IPS-18c (cell line): ENCODE measurements at regions not wholly inside any gene's neighbourhood (a gene's known extent, or its start where the extent isn't known, plus 50 kb on each side); places are given as distances from the start of the nearest gene placed in this dataset.

ENCODE experiments used
- H3K4me3 ChIP-seq: 2 replicates; pipeline ENCODE4 v1.7.0; 2013; ENCODE audit warnings: low read depth, mild to moderate bottlenecking, low read length, moderate library complexity; ENCODE audit not compliant: insufficient read depth
- H3K9me3 ChIP-seq: one replicate; pipeline ENCODE4 v1.6.1; 2013; ENCODE audit warnings: mild to moderate bottlenecking, low read length, moderate library complexity; ENCODE audit not compliant: control insufficient read depth, insufficient read depth

DNA sequence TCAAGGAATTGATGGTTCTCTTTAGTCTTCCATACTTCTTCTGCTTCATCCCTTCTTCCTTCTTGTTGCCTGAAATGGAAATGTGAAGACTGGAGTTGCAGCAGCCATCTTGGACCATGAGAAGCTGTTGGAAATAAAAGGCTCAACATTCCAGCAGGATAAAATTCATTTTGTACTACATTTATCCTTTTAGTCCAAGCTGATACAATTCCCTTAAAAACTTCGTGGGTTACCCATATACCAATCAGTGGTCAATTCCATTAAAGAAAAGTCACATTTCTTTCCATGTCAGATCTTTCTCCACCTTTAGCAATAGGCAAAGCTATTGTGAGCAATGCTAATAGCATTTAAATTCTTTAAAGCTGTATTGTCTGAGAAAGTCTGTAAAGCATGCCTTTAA lies 141.3 kb upstream of the LYZL2 start:
- H3K9me3 ChIP-seq: peaks cover 12% of the 10 kb centered on the region

DNA sequence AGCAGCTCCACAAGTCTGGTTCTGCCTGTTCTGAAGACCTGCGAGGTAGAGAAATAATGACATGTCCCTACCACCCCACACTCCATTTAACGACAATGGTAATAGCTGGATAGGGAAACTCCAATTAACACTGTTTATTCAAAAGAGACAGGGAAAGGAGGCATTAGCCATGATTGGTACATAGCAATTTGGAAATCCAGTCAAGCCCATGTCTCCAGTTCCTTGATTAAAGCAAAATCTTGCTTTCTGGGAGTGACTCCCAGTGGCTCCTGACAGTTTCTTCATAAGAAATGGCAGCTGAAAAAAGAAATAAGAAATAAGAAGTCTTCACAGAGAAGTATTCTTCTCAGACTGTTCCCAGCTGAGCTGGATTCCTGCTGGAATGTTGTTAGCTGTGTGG lies 140.7 kb upstream of the LYZL2 start:
- no peak overlapping the region for H3K4me3 ChIP-seq

More for the DNA sequence above, 141.3 kb upstream of the LYZL2 start:
- no peak overlapping the region for H3K4me3 ChIP-seq

DNA sequence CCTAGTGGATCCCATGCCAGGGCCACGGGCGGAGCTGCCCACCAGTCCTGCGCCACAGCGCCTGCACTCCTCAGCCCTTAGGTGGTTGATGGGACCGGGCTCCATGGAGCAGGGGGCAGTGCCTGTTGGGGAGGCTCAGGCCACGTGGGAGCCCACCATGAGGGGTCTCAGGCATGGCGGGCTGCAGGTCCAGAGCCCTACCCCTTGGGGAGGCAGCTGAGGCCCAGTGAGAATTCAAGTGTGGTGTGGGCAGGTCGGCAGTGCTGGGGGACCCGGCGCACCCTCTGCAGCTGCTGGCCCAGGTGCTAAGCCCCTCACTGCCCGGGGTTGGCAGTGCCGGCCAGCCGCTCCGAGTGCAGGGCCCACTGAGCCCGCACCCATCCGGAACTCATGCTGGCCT lies 139.8 kb upstream of the LYZL2 start:
- H3K9me3 ChIP-seq: peaks cover 15% of the 10 kb centered on the region

More for the DNA sequence above, 140.7 kb upstream of the LYZL2 start:
- H3K9me3 ChIP-seq: peaks cover 12% of the 10 kb centered on the region

DNA sequence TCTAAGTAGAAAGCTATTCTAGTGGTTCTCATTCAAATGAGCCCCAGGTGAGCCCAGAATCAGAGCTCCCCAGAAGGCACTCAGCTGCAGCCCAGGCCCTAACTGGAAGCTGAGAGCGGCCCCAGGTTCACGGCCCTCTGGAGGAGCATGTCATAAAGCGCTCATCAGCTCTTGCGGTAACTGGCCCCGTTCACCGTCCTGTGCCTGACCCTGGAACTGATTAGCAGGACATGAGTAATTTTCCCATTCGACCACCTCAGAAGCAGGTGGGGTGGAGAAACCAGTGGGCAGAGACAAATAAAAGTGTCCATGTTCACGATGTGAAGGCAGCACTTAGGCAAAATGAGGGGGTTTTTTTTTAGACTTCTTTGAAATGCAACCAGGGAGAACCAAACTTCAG lies 136.1 kb upstream of the LYZL2 start:
- Histone ChIP-seq H3K4me3 (no peak overlapping the region), H3K9me3 (peaks cover 15% of the 10 kb centered on the region)

More for the DNA sequence above, 139.8 kb upstream of the LYZL2 start:
- no peak overlapping the region for H3K4me3 ChIP-seq

DNA sequence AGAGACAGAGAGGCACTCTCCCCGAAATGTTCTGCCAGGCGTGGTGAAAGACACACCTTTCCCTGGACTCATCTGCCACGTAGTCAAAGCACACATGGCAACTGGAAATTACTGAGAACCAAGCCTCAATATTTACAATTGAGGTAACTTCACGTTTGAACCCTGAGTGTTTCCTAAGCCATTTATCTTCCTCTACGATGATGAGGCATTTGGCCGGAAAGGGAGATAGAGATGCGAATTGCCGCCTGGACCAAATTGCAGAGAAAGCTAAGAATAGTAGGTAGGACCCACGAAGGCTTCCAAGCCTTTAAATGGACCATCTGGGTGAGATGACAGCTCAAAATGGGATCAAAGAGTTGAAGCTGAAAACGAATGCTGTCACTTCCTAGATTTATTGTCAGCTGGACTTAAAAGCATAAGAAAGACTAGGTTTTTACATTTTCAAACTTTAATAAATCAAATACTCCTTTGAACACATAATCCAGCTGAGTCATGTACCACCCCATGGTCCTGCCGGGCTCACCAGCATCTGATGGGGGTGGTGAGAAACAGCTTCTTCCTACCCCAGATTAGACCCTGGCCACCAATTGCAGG lies 135.6 kb upstream of the LYZL2 start:
- Histone ChIP-seq H3K4me3 (no peak overlapping the region), H3K9me3 (peaks cover 15% of the 10 kb centered on the region)

DNA sequence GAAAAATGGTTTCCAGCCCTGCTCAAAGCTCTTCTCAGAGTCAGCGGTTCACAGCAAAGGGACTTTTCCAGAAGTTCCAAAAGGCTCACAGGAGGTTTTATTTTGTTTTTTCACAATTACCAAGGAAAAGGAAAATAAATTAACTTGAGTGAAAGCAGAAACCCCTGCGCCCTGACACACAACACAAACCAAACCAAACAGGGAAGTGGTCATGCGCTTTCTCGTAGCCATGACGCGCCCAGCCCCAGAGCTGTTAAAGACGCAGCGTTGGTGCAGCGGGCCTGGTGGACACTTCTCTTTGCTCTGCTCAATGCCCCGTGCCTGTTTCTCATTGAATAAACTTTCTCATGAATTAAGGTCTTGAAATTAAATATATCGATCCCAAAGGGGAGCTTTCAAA lies 134.4 kb upstream of the LYZL2 start:
- Histone ChIP-seq H3K9me3 (peaks cover 6% of the 10 kb centered on the region), H3K4me3 (no peak overlapping the region; the same call in 1 of the 2 replicates)

DNA sequence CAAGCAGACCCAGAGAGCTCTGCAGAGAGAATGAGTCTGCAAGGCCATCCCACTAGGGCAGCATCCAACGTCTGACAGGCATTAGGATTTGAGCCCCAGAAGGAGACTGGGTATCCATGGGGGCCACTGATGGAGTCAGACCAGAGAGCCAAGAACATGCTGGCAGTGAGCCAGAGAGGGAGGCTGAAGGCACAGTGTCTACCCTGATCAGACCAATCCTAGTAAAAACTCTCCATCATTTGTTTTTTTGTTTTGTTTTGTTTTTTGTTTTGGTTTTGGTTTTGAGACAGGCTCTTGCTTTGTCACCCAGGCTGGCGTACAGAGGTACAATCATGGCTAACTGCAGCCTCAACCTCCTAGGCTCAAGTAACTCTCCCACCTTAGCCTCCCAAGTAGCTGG lies 133.1 kb upstream of the LYZL2 start:
- Histone ChIP-seq H3K9me3 (peaks cover 6% of the 10 kb centered on the region), H3K4me3 (no peak overlapping the region)

DNA sequence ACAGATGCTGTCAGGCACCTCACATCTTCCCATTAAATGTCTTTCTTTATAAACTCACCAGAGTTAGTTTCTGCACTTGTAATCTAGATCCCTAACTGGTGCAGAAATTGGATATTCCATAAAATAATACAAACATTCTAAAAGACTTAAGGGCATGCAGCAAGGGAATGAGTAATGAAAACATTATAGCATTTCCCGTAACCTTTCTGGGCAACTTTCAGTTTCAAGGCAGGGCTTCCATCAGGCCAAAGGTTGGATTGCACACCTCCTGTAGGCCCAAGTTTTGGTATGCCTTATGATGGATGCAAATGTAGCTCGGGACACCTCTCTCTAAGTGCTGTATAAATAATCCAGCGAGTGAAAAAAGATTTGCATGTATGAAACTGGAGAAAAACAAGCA lies 129.9 kb upstream of the LYZL2 start:
- Histone ChIP-seq H3K9me3 (peaks cover 5% of the 10 kb centered on the region), H3K4me3 (no peak overlapping the region)

DNA sequence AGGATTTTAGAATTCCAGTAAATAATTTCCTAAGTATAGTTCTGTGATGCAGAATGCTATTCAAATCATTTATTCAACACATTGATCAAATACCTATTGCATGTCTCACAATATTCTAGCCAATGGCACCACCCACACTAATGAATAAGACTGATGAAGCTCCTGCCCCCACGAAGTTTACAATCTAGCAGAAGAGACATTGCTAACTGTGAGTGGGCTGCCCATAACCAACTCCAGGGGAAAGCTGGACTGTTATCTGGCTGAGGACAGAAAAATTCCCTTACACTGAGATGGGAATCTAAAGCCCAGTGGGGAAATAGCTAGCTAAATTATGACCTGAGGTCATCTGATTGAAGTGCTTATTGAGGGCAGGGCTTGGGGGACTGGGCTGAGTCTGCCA lies 128.8 kb upstream of the LYZL2 start:
- peaks cover 5% of the 10 kb centered on the region for H3K9me3 ChIP-seq
- no peak overlapping the region for H3K4me3 ChIP-seq

DNA sequence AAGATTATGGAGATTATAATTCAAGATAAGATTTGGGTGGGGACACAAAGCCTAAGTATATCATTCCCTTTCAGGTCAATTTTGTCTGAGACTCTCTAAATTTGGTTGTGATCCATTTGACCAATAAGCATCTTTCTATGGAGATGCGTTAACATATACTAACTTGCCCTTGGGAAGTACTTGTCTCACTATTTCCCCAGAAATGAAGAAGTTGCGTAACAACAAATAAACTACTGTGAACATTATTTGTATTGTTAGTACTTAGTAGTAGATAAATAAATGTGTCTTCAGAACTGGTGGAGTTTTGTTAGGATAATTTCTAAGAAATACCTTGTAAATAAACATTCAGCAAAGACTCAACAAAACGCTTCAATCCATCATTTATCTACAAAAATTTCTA lies 127.3 kb upstream of the LYZL2 start:
- H3K9me3 ChIP-seq: peaks cover 5% of the 10 kb centered on the region
- no peak overlapping the region for H3K4me3 ChIP-seq

DNA sequence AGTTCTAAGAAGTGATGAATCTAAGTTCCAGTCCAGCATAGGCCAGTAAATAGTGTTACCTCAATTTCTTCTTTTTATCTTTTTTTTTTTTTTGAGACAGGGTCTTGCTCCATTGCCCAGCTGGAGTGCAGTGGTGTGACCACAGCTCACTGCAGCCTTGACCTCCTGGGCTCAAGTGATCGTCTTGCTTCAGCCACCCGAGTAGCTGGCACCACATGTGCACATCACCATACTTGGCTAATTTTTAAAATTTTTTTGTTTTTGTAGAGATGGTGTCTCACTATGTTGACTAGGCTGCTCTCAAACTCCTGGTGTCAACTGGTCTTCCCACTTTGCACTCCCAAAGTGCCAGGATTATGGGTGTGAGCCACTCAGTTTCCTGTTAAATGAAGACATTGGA lies 126.6 kb upstream of the LYZL2 start:
- no peak overlapping the region for H3K4me3 ChIP-seq
- H3K9me3 ChIP-seq: peaks cover 5% of the 10 kb centered on the region

DNA sequence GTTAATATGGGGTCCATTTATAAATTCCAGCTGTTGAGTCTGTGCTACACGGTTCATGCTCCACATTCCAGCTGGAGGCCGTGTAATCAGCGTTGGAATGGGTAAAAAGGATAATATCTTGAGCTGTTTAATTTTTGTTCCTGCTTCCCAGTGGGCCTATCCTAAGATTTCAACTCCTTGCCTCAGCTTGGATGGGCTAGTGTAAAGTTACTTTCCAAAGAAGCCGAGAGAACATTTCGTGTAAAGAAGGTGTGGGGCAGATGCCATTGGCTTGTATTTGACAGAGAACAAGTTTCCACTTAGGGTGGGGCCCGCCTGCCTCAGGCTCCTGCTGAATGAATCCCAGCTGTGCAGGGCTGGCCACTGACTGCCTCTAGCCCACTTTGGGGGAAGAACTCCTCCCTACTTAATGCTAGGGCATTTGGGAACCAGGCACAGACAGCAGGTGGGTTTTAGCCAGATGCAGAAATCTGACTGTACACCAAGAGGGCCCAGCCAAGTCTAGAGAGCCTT lies 125.9 kb upstream of the LYZL2 start:
- peaks cover 5% of the 10 kb centered on the region for H3K9me3 ChIP-seq

DNA sequence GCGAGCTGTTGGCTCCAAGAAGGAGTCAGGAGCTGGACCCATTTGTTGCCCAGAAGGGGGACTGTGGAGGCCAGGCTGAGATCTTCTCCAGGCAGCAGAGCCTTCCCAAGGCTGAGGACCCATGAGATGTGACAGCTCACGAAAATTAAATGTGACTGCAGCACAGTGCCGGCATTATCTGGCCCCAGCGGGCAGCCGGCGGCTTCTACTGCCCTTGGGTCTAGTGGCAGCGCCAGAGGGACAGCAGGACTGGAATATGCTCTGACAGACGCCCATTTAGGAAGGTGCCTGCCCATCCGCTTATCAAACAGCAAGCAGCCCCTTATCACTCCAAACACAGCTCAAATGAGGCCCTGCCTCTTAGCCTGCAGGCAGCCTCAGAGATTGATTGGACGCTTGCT lies 122.9 kb upstream of the LYZL2 start:
- no peak overlapping the region for H3K4me3 ChIP-seq
- peaks cover 2% of the 10 kb centered on the region for H3K9me3 ChIP-seq

More for the DNA sequence above, 125.9 kb upstream of the LYZL2 start:
- H3K4me3 ChIP-seq: no peak overlapping the region

DNA sequence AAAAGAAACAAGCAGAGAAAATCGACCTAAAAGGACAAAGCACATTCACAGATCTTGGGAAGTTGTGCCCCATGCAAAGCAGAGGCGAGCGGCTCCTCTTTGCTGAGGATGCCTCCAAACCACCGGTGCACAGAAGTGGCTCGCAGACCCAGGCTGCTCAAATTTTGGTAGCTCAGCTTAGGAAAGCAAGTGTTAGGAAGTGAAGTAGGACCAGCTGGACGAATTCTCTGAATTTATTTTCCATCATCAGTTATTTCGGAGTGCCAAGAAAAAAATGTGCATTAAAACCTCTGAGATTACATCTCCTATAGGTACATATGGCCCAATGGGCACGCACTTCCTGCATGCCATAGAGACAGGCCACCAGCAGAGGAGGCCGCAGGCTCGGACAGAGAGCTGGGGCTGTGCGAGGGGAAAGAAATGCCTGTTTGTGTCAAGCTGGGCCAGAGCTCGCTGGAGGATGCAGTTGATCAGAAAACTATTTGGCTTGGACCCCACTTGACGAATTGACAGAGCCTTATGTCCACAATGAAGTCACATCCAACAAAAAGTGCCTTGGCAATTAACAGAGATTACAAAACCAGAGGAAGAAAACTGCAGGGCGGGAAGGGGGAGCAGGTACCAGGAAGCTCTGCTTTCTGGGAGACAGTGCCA lies 122.3 kb upstream of the LYZL2 start:
- peaks cover 2% of the 10 kb centered on the region for H3K9me3 ChIP-seq
- no peak overlapping the region for H3K4me3 ChIP-seq

DNA sequence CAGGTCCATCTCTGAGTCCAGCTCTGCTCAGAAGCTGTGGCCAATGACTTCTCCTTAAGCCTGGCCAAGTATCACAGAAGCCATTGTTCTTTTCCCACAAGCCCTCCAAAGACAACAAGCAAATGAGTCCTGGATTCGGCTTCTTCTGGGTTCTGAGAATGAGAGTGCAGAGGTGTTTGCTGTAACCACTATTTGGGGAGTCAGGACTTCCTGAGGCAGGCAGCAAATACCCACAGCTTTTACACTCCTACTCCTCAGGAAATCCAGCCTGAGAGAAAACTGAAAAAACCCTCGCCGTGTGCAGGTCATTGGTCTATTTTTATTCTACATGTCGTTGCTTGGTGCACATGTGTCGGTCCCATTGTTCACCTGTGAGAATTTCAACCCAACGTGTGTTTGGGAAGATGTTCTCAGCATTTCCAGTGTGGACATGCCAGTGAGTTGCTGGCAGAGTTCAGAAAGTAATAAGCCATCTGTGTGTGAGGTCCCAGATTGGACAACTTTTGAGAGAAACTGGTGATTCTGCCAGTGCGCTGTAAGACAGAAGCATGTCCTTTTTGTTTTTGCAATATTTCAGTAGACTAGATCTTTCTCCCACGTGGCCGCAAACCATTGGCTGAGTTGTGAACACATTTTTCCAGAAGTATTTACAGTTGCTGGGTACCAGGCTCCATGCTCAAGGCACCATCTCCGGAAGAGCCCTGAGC lies 121.6 kb upstream of the LYZL2 start:
- Histone ChIP-seq H3K4me3 (no peak overlapping the region), H3K9me3 (peaks cover 2% of the 10 kb centered on the region)

DNA sequence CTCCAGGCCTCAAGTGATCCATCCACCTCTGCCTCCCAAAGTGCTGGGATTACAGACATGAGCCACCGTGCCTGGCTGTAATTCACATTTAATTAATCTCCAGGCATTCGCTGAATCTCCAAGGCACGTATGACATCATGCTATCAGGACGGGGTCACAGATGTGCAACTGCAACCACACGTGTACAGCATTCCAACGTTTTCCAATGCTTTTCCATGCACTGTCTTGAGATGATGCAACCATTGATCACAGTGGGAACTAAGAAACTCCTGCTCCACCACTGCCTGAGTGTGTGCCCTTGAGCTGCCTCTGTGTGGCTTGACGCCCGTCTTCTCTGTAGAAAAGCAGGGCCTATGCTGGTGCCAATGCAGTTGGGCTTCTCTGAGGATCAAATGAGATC lies 119.8 kb upstream of the LYZL2 start:
- Histone ChIP-seq H3K4me3 (no peak overlapping the region), H3K9me3 (no peaks in the 10 kb centered on the region)

DNA sequence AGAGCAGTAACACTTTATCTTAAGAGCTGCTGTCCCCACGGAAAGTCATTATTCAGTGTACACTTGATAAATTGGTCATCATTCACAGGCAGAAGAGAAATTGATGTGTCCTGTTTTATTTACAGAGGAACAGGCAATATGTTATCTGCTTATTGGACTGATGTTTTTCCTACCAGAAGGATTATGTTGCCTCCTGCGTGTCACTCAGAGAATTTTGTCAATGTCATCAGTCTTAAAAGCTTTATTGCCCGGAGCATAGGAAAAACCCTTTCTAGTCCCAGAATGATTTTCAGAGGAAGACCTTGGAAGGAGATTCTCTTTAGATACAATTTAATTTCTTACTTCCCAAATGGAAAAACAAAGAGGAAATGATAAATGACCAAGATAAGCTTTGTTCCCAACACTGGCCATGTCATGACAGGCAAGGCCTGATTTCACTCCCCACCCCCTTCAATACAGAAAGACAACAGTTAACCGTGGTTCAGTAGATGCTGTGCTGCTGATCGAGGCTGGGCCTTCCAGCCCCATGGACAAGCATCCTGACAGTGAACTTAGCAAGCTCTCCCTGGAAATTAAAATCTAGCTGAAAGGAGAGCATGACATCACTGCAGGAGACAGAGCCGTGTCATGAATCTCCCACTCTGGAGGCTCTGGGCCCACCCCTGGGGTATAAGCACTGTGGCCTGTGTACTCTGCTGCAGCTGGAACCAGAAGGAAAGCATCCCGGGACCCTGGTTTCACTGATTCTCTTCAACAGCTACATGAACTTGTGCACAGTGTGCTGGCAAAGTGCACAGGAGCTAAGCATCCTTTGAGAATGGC lies 118.8 kb upstream of the LYZL2 start:
- no peak overlapping the region for H3K4me3 ChIP-seq
- no peaks in the 10 kb centered on the region for H3K9me3 ChIP-seq
